Dedifferentiated amniotic fluid mesenchymal stem cell (primary cell): ENCODE measurements at regions not wholly inside any gene's neighbourhood (a gene's known extent, or its start where the extent isn't known, plus 50 kb on each side); places are given as distances from the start of the nearest gene placed in this dataset.

Source experiments
- DNase-seq: peaks from one replicate; pipeline ENCODE4 v3.0.0-alpha.2; 2016; ENCODE audit errors: extremely low spot score

DNA sequence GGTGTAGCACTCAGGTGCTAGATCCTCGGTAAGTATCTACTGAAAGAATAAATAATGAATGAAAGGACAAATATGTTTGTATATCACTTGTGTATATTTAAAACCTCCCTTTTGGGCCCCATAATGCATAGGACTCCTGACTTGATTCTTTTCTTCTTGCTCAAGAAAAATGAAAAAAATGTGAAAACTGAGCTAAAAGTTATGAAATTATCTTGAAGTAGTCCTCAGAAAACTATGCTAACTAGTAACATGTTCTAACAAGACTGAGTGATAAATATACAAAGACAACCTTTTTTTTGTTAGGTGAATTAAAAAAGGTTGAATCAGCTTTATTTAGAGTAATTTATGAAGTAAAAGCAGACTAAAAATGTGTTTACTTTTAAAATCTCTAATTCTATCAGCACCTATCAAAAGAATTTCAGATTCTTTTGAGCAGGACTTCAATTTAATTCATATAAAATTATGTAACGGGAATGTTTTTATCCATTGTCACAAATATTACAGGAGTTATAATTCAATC is 247.8 kb upstream of the JAG1 start:
- peak; percentile 29 for DNase-seq

DNA sequence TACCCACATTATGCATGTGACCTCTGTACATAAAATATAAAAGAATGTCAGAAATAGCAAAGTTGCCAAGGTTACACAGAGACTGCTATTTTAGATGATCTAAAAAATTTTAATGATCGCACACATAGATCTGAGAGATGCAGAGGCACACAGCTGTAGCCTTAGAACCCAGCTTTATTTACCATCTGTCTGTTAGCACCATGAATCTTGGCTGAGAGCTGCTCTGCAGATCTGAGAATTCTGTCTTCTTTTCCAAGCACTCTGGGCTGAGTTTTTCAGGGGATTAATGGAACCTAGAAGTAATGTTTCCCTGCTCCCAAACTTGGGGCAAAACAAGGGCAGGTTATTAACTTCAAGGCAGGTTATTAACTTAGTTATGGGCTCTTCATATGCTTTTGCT is 248.7 kb upstream of the JAG1 start:
- no peak for DNase-seq

DNA sequence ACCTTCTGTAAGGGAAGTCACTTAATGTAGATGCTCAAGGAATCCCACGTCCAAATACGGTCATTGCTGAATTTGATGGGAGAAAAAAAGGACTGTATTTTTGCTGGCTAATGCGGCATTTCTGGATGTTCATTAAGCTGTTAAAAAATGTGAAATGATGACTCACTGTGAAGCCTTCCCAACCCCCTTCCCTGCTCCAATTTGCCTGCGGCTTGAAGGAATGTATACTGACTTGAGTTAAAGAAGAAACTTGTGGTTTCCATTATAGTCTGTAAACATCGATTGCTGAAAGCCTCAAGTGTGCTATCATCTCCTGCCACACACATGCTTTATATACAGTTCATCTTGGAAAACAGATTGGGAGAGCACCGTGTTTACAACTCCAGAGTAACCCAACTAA is 249.1 kb upstream of the JAG1 start:
- DNase-seq: peak; percentile 89

DNA sequence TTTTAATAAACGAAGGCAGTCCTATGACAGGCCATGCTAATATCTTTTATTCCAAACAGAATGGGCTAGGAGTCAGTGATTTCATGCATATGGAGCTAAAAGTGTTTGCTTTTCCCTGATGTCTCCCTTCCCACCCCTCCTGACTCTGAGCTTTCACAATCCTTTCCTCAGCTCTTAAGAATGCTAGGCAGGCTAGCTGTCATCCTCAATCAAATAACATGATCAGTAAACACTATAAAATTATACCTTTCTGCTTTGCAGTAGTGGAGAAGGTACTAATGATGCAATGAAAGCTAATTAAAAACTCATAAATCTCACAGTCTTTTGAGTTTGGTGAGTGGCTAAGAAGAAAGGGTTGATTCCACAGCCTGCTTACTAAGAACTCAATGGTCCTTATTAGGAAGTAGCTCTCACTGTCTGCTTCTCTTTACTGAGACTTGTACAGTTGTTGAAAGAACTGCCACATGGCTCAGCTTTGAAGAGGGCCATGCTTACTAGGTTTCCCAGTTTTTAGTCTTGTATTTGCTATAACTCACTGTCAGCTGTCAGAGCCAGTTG is 250.9 kb upstream of the JAG1 start:
- DNase-seq: peak; percentile 81

DNA sequence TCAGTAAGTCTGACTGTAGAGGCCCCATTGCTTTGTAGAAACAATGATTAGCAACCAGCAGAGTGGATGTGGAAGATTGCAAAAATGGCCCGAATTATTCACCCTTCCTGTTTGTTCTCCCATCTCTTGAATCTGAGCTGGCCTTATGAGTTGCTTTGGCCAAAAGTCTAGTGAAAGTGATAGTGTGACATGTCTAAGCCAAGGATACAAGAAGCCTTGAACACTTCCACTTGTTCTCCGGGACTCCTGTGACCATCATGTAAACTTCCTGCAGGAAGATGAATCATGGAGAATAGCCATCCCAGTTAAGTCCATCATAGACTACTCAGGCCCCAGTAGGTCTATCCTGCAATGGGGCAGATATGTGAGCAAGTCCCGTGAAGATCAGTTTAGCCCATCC is 252.0 kb upstream of the JAG1 start:
- no peak for DNase-seq

DNA sequence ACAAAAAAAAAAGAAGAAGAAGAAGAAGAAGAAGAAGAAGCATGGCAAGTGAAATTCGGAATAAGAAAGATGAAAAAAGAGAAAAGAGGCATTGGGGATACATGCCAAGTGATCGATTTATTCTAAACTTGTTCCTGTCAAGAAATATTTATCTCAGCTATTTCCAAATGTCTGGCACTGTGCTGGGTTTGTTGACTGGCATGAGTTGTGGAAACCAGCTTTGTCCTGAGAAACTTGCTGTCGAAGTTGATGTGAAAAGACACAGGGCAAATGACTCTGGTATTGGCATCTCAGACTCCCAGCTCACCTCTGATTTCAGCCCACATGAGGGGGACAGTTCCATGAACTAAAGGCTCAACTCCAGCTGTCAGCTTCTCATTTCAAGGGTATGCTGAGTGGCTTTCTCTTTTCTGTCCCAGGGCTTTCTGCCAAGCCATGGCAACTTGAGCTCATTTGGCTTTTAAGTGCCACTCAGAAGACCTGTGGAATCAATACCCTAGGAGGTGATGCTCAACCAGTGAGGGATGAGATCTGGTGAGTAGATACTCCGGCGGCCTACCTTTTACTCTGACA is 253.3 kb upstream of the JAG1 start:
- DNase-seq: no peak

DNA sequence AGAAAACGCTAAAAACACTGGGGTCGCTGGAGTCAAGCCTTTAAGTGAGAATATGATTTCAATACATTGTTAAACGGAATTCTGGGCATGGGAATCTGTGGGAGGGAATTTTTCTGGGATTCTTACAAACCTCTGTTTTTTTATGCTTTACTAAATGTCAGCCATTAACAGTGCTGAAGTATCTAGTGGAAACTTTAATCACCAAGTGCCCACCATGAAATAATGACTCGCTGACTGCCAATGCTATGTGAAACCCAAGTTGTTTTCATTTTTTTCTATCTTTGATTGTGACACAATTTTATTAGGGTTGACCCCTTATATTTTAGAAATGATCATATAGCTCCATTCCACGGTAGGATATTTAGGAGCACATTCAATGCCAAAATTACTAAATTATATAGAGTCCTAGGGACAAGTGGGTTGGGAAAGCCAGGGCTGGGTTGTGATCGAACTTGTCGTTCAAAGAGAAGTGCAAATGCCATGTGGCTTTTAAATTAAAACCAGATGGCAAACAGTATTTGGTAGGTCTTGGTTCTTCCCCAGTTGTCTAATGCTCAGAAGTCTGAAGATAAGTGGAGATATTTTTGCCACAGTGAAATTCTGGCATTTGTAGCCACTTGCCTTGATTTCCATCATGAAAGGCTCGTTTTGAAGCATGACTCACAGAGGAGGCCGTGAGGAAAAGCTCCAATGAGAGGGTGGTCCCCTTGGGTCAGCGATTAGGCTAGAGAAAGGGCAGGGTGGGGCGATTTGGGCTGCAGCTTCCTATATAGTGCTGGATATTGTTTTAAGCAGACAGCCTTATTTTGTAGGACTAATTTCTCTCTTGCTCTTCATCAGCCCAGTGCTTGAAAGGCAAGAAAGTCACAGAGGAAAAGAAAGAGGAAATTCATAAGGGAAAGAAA is 254.4 kb upstream of the JAG1 start:
- no peak for DNase-seq

DNA sequence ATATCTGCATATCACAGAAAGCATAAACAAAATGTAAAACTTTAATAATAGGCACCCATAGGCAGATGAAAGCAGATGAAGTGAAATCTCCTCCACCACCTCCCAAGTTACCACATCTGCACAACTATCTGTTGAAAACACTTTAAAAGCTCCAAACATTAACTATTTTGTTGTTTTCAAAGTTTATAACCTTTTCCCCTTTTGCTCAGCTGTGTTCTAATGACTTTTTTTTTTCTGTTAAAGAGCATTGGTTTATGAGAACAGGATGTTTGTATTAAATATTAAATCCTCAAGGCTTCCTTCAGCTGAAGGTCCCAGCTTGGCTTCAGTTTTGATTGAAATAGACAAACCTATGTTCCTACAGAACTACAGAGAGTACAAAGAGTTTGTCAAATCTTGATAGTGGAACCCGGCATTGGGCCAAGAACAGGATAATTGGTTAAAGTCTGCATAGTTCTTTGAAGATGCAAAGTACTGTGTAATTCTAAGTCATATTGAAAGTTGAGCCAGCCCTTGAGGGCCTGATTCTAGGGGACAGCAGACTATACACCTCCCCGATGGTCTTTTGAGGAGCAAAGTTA is 255.1 kb upstream of the JAG1 start:
- DNase-seq: no peak

DNA sequence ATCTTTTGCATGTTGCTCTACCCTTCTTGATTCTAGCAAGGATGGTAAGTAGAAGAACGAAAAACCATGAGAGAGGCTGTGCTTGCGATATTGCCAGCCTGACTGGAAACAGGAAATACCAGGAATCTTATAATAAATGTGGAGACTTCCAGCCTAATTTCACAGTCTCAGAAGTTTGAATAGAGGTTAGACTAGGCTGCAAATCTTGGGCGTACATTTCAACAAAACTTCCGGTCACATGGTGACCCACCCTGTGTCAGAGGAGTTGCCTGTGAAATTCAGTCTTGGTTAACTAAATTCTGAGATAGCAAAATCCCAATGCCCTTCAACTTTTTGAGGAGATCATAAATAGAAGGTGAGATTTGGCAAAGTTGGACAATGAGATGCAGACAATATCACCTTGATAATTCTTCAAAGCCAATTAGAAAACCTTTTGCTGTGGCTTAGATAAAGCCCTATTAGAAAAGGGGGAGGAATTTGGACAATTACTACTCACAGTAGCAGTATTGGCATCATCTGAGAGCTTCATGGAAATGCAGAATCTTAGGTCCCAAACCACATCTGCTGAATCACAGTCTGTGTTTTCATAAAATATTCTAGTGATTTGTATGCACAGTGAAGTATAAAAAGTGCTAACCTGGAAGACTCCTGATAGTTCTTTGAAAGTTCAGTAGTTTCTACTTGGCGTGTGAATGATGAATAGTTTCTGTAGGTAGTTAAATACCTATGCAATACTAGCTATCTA is 262.0 kb upstream of the JAG1 start:
- DNase-seq: no peak

DNA sequence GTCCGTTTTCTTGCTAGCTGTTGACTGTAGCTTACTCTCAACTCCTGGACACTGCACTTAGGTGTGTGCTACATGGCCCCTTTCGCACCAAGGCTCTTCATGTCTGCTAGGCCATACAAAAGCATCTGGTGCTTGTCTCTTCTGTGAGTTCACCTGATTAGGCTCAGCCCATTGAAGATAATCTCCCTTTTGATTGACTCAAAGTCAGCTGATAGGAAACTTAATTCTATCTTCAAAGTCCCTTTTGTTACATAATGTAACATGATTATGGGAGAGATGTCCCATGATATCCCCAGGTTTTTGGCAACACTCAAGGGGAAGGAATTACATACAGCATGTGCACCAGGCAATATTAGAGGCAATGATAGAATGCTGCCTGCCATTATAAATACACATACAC is 263.0 kb upstream of the JAG1 start:
- no peak for DNase-seq

DNA sequence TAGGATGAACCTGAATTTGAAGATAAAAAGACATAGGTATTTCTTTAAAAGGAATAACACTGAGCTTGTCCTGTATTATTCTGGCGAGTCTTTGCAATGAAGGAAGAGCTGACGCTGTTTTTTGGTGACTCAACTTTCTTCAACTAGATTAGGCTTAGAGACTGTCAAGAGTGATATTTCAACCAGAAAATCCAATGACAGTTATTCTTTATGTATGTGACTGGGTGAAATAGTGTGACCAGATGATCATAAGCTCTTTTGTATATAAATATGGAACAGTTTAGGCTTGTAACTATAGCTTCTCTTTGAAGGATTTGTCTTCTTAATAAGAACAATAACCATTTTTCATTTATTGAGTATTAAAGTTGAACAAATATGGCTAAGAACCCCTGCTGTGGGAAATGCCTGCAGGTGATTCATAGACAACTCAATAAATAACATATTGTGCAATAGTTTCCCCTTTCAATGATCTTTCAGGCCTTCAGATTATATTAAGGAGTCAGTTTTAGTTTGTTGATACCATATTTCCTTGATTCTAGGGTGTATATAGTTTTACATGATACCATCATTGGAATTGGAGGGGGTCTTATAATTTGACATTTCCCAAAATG is 265.6 kb upstream of the JAG1 start:
- no peak for DNase-seq

DNA sequence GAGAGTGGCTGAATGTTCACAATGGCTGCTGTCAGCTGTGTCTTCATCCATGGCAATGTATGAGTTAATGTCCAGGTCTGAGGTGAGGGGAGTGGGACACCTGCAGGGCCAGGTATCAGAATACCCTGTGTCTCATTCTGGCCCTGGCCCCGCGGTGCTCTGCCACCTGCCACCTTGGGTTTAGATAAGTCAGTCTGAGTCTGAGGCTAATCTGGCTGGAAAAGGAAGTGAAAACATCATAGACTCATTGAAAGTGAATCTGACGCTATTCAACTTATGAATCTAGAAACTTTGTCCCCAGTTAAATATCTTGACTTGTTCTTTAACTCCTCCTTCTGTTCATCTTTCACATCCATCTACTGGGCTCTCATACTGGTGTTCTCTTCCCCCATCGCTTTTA is 267.1 kb upstream of the JAG1 start:
- no peak for DNase-seq

DNA sequence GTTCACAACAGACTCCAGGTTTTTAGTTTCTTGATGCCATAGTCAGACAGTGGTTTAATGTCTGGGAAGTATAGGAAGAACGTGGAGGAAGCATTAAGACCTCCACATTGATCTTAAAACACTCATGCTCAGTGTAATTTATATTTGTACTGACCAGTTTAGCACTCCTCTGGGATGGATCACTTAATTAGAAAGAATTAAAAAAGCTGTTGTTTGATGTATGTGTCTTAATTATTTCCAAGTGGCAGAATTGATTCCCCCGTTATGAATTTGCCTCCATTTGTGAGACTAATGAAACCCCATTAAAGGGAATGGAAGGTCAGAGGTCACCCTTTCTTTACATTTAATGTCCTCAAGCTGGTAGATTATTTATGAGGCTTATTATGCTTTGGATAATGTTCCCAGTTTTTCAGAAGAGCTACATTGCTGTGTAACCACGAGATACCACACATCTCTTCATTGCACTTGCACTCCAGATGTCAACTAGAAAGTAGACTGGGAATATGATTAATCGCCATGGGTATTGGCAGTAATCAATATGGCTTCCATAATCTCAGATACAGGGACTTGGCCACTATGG is 270.0 kb upstream of the JAG1 start:
- DNase-seq: no peak

DNA sequence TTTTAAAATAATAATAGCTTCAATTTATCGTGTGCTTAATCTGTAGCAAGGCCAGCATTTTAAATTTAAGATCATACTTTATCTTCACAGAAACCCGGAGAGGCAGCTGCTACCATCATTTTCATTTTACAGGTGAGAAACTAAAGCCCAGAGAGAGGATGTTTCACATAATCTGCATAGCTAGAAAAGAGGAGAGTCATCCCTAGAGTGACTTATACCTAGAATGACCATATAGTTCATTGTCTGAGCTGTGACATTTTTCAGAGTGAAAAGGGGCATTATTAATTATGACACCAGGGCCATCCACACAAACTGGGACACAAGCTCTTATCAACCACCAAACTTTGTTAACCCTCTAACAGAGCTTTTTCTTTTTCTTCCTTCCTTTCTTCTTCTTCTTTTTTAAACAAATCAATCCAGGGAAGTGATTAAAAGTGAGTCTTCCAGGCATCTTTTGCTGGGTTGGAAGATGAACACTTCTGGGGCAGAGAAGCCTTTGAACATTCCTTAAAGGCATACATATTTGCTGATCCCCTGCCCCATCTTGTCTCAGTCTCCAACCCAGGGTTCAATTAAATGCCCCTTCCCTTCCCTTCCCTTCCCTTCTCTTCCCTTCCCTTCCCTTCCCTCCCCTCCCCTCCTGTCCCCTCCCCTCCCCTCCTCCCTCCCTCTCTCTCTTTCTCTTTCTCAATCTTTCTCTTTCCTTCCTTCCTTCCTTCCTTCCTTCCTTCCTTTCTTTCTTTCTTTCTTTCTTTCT is 272.5 kb upstream of the JAG1 start:
- no peak for DNase-seq

DNA sequence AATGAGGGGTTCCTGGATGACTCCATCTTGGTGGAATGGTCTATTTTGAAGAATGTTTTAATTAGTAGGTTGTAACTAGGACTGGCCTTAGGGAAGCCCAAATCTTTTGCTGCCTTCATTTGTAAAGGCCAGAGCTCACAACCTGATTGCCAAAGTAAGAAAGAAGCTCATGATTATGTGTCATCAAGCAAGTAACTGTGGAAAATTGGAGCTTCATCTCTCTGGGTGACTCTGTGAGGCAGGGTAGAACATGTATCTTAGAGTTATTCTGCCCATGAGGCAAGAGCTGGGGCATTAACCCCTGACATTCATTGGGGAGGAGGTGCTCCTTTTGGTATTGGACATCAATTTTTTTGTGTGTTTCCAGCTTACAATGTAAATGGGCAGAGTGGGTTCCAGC is 273.9 kb upstream of the JAG1 start:
- no peak for DNase-seq

DNA sequence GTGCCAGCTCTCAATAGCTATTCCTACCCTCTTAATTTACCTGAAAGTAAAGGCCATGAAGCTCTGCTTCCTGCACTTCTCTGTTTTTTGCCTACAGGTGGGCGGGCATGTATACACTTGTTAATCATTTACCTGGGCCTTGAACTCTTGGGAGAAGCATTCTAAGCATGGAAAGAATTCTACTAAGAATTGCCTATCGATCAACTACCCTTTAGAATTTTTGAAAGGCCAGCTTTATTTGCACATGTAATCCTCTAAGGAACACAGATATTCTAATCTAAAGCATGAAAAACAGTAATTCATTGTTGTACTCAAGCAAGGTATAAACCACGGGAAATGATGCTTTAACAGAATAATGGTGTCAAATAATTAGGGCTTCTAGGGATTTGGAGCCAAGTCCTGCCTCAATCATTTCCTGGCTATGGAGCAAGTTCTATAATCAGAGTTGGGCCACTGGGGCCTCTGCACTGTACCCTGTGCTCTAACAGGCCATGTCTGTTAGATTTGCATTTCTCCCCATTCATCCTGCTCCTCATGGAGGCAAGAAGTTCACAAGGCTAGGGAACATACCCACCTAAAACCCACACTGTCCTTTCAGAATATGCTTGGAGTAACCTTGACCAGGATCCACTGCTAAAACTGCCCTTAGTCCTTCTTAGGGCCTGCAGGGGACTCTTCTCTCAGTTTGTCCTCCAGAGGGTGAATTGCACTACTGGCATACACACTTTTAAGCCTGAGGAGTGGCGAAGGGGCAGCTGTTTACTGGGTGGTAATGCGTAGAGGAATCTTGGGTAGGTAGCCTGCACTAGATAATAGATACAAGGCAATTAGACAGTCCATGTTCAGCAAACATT is 276.4 kb upstream of the JAG1 start:
- no peak for DNase-seq

DNA sequence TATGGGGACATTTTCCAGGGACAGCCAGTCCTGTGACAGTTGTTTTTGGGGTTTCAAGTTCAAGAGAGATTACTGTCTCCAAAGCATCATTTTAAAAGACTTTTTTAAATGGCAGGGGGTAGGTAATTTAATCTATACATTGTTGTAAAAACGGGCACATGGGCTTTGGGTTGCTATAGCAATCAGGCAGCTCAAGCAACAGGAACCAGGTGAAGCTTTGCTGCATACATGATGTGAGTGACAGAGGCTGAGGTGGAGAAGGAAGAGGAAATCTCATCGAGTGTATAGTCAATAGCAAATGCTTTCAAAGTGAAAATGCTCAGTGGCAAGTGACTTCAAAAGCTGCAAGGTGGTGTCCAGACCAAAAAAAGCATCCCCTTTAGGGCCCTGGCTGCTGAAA is 277.4 kb upstream of the JAG1 start:
- no peak for DNase-seq

DNA sequence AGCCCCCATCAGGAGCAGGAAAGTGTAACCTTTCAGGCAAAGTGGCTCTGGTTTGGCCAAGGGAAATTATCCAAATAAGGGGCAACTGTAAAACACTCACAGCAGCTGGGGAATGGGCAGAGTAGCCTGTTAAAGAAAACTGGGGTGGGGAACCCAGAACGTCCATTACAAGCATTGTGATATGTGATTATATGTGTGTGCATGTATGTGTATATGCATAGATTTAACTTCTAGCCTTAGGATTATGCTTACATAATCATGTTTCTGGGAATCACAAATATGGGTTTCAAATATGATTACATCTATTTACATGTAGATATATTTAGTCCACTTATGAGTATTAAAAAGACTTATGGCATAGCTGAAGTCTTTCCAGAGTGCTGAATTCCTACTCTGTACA is 278.1 kb upstream of the JAG1 start:
- DNase-seq: no peak

DNA sequence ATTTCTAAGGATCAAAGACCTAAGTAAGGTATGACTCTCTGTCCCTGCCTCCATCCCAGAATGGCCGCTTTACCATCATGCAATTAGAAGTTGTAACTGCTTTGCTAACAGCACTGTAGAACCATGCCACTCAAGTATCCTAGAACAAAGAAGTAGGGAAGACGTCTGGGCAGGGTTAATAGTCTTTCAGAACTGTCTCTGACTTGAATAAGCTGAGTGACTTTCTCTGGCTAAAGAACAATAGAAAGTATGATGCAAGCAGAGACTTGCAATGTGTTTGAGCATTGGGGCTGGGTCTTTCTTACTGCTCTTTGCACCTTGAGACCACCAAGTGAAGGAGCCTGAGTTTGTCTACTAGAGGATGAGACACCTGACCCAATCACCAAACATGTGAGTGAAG is 279.6 kb upstream of the JAG1 start:
- DNase-seq: no peak
